Fibroblast of skin of back (primary cell): ENCODE measurements at regions not wholly inside any gene's neighbourhood (a gene's known extent, or its start where the extent isn't known, plus 50 kb on each side); places are given as distances from the start of the nearest gene placed in this dataset.

ENCODE experiments used
- DNase-seq: peaks from one replicate; pipeline ENCODE4 v3.0.0-alpha.2; 2013

DNA sequence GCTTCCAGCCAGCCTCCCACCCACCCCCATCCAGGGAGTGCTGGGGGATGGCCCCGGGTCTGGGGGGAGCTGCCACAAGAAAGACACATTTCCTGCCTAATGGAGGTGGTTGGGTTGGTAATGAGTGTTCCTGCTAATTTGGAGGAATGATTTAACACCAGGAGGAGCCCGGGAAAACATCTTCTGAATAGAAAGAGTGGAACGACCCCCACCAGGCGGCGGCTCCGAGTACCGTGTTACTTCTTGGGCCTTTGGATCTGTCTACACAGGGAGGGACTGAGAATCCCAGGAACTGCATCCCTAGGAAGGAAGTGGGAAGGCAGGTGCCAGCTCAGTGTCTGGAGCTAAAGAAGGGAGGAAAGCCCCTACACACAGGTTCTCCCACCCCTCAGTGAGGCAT is 64.6 kb downstream of the TSPAN17 start:
- DNase-seq: no peak

- no peak for DNase-seq
Observed at GRCh38 chr5:176712546-176713304, 65.4 kb downstream of the TSPAN17 start.

DNA sequence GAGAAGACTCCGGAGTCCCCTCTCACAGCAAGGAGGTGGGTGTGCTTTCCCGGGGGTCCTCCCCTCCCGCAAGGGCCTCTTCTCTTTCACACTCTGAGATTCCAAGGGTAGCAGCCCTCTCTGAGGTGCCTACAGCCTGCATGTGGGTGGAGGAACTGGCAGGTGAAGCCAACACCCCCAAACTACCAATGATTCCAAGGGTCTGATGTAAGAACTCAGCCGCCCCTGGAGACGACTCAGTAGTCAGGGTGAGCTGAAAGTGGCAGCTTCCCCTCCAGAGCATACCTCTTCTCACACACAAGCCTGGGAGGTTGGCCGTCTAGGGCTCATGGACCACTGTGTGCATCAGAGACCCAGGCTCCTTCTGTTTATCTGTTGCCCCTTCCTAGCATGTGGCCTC is 66.1 kb downstream of the TSPAN17 start:
- DNase-seq: no peak

DNA sequence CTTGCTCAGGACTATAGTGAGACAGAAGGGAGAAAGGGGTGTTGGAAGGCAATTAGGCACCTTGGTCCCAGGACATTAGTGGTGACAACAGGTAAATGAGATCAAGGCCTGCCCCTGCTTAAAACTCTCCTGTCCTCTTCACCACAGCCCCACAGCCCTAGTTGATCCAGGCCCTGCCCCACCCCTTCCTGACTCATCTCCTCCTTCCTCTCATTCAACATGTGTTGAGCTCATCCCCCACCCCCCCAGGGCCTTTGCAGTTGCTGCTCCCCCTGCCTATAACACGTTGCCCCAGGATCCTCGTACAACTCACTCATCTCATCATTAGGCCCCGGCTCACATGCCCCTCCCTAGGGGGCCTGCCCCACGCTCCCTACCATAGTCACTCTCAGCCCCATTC is 66.8 kb downstream of the TSPAN17 start:
- DNase-seq: peak; percentile 3

GRCh38 chr5:176716320-176716719 is 69.0 kb downstream of the TSPAN17 start:
- DNase-seq: peak; percentile 58

DNA sequence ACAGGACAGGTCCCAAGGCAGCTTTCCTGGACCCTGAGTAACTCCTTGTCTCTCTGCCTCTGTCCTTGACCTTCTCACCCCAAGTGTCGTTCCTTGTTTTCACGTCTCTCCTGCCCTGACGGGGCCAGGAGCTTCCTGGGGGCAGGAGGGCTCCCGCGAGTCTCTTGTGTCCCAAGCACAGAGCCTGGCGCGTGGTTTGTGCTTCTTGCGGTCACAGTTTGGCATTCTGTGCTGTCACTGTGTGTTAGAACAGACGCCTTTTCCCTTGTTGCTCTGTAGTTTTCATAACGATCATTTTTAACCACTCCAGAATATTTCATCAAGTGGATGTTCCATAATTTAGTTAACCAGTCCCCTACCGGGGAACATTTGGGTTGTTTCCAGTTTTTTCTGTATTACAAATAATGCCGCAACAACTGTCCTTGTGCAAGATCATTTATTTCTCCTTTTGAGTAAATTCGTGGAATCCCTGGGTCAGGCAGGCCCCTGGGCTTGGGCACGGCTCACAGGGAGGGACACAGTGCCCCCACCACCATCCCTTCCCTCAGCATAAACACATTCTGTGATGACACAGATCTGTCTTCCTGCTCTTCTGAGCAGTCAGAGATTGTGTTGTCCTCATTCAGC is 71.9 kb downstream of the TSPAN17 start:
- DNase-seq: no peak

DNA sequence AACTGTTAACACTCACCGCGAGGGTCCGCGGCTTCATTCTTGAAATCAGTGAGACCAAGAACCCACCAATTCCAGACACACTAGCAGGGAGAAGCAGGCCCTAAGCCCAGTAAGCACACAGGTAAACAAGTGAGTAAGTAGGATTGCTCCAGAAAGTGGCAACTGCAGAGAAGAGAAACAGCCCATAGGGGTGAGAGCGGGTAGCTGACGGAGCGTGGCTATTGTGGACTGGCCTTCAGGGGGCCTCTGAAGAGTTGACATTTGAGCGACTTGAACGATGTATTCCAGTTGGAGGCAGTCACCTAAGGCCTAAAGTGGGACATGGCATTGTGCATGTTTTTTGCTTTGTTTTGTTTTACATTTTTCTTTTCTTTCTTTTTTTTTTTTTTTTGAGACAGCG is 74.2 kb downstream of the TSPAN17 start:
- DNase-seq: no peak

GRCh38 chr5:176722757-176723156 is 75.5 kb downstream of the TSPAN17 start:
- no peak for DNase-seq

DNA sequence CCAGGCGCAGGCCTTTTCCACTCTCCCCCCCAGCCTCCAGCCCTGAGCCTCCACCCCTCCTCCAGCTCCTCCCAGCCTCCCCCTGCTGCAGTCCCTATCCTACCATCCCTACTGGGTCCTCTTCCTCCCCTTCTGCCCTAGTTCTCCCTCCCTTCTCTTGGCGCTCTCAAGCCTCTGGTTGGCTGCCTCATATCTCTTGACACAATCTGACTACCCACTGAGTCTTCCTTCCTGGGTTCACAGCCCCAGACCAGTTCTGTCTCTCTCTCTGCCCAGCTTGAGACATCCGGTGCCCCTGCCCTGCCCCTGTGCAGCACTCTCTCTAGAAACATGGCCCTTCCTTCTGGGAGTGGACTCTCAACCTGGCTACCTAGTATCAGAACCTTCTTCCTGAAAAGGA is 76.2 kb downstream of the TSPAN17 start:
- DNase-seq: no peak

DNA sequence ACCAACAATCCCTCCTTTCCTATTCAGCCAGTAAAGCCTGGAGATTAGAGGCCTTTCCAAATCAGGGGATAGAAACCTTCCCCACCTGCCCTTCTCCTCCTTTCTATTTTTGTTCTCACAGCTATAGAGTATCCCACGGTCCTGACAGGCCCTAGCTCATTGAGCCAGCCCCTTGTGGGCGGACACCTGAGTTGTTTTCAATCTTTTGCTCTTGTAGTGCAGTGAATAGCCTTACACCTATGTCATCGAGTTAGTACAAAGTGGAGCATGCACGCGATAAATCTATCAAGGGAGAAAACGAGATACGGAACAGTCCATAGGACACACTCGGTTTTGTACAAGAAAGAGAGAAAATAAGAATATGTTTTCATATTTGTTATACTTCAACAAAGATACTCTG is 77.2 kb downstream of the TSPAN17 start:
- no peak for DNase-seq

DNA sequence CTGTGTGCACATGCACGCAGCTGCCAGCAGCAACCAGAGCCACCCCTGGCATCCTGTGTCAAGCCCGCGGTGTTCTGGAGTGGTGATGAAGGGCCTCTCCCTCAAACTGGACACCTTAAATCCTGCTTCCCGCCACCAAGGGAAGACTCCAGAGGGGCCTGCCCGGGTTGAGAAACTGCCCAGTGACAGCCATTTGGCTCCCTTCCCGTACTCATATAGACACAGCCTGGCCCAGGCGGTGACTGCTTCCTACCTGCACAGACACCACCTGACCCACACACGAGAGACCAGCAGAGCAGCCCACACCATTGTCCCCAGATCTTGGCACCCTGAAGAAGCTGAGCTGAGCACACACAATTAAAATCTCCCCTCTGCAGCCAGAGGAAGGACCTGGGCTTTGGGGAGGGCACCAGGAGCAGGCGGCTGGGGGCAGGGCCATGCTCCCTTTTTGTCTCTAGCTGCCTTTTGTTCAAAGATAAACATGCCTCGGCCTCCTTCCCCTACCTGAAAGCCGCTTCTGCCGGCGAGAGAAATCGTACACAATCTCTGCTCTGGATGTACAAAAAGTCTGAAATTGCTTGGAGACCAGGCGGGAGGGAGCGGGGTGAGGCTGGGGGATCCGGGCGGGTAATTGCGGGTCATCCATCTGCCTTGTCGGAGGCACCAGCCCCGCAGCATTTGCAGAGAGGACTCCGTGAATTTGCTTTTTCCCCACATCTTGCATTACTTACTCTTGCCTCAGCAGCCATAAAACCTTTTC is 78.4 kb downstream of the TSPAN17 start:
- no peak for DNase-seq

DNA sequence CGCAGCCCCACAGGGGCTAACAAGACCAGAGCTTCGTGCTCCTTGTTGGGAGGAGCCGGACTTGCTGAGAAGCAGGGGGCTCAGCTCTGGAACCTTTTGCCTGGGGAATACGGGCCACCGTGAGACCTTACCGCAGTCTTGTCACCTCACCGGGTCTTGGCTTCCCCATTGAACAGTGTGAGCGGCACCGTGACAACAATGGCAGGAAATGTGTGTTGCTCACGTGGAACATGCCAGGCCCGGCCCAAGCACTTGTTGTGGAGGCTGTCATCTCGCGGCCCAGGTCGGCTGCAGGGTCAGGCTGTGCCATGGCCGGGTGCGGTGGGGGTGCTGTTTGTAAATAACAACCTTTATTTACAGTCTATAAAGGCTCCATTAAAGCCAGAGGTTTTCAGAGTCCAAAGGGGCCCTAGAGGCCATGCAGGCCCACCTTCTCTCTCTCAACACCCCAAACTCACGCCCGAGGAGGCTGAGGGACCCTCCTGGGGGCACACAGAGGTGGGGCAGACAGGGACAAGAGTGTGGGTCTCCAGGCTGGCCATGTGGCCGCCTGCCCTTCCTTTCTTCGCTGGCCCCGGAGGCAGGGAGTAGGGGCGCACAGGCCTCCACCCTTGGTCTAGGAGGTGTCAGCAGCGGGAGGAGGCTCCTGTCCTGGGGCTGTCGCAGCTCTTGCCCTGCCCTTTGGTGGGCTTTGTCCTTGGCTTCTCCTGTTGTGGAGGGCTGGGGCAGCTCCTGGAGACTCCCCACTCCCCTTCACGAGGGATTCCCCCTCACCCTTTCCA is 79.7 kb downstream of the TSPAN17 start:
- DNase-seq: no peak

DNA sequence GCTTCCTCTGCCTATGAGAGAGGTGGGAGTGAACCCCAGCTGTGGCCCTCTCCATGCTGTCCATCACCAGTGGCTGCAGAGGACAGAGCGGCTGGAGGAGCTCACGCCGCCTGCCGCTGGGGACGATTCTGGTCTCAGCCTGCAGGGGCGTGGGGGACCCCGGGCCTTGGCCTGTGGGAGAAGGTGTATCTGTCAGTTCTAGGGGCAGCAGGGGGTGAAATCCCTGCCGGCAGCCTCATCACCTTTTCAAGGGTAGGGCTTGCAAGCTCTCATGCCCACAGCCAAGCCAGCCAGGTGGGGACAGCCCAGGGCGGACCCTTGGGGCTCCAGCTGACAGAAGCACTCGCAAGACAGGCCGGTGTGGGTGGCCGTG is 80.2 kb downstream of the TSPAN17 start:
- DNase-seq: no peak

DNA sequence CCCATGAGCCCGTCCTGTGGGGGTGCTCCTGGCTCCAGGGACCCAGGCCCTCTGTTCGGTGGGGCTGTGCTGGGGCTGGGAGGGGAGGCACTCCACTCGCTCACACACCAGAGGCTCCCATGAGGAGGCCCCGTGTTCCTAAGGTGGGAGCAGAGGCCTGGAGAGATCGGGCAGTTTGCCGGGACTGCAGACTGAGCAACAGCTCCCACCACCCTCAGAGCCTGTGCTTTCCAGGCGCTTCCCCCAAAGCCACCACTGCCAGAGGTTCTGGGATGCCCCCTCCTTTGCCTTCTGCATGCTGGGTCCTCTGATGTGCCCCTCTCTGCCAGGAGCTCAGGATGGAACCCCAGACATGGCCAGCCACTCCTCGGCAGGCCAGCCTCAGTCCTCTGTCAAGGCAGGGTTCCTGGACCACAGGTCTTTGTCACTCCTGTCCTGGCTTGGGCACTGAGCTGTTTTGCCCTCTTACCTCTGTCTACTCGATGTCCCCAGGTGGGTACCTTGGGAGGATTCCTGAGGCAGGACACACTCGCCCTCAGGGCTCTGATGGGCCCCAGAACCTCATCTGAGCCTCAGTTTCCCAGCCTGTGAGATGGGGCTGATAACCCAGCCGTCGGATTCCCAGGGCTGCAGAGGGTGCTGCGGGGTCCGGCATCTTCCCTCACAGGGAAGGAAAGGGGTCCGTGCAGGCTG is 80.8 kb downstream of the TSPAN17 start:
- no peak for DNase-seq

DNA sequence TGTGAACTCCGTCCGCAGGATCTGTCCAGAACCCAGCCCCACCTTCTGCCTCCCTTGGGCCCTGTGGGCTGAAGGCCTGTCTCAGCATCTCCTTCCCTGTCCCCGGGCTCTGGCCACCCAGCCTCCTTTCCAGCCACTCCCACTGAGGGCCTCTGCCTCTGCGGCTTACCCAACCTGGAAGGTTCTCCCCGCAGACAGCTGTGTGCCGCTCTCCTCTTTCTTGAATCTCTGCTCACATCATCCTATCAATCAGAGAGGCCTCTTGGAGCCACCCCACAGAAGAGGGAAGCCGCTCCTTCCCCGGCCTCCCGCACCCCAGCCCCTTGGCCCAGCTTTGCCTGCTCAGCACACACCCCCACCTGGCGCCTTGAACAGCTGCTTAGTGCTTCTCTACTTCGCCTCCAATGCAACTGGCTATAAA is 81.5 kb upstream of the UNC5A start:
- no peak for DNase-seq

GRCh38 chr5:176730815-176731475 is 79.4 kb upstream of the UNC5A start:
- DNase-seq: no peak

DNA sequence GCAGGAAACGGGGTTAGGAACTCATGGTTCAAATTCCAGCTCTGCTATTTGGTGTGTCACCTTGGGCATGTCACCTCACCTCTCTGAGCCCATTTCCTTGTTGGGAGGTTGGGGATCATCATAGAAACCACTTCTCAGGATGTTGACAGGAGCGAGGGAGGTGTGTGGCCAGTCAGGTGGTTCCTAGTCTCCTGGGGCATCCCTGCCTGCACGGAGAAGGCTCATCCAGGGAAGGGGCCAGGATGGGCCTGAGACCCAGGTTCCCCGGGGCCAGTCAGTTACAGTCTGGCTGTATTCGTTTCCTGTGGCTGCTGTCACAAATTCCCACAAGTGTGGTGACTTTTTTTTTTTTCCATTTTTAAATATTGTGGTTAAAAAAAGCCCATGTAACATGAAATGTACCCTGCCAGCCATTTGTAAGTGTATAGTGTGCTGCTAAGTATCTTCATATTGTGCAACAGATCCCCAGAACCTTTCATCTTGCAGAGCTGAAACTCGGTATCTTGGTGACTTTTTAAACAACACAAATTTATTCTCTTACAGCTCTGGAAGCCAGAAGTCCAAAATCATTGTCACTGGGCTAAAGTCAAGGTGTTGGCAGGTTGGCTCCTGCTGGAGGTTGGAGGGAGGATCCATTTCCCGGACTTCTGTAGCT is 78.7 kb upstream of the UNC5A start:
- no peak for DNase-seq

DNA sequence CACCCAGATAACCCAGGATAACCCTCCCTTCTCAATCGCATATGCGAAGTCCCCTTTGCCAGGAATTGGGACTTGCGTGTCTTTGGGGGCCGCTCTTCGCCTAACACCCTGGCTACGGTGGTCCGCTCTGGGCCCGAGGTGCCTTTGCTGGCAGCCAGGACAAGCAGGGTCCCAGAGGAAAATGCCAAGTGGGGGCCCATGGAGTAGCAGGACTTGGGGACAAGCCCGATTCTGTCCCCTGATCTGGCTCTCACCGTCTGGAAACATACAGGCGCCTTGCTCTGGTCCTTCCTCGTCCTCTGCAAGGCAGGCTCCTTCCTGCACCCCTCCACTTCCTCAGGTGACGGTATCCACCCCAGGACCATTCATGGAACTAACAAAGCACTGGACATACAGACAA is 78.1 kb upstream of the UNC5A start:
- DNase-seq: no peak

DNA sequence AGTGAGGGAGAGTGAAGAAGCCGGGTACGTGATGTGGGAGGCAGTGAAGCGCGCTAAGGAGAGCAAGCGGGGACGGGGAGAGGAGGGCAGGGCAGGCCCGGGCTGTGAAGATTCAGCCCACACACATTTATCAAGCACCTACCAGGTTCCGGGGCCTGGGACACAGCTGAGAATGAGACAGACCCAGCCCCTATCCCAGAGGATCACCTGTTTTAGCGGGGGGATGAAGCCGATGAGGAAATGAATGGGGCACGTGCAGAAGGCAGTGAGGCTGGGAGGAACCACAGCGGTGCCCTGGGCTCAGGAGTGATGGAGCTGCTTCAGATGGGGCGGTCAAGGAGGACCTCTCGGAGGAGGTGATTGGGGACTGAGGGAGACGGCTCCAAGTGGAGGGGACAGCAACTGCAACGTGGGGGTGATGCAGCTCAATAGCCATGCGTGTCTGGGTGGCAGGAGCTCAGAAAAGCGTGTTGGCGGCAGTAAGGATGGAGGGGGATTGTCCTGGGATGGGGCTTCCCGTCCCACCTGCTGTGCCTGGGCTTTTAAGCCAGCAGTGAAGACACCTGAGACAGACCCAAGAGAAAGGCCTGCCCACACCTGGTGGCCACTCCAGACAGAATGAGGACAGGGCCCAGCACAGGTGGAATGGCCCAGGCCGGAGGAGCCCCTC is 77.5 kb upstream of the UNC5A start:
- no peak for DNase-seq

DNA sequence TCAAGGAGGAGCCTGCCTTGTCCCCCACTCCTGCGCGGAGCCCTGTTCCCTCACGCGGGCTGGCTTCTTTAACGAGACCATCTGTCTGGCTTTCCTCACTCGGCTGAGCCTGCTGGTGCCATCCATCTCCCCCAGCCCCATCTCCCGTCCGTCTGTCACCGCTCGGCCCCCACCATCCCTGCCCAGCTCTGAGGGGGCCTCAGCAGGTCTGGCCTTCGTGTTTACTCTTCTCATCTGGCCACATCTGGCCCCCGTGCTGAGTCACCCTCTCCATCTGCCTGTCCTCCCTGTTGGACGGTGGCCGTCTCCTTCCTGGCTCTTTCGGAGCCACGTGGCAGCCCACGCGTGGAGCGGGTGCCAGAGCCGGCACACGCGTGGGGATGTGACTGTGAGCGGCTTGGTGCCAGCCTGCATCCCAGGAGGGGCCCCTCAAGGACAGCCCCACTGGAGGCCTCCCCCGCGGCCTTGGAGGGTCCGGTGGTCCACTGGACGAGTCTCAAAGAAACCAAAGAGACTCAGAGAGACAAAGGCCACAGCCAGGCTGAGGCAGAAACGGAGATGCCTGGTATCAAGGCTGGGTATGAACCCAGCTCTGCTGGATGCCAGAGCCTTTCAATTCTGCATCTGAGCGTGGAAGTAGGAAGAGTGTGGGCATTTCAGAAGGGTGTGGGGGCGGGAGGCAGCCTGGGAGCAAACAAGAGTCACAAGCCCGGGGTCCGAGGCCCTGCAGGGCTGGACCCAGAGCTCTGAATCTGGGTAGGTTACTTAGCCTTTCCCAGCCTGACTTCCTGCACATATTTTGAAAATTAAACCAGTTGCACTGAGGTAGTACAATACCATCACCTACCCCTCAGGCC is 76.7 kb upstream of the UNC5A start:
- DNase-seq: no peak
